Fibroblast of lung (primary cell): ENCODE measurements at regions not wholly inside any gene's neighbourhood (a gene's known extent, or its start where the extent isn't known, plus 50 kb on each side); places are given as distances from the start of the nearest gene placed in this dataset.

Experiments used
- DNase-seq, 2 donors: peaks; one replicate each; pipeline versions ENCODE4 v3.0.0 to v3.0.0-alpha.2; 2010; ENCODE audit warnings: low read depth in 2 of 2
- H2AFZ ChIP-seq: 2 replicates; pipeline ENCODE4 v1.5.1; 2012; ENCODE audit warnings: low read length, control low read depth, inconsistent platforms
- H3K27ac ChIP-seq: 2 replicates; pipeline ENCODE4 v1.5.1; 2011; ENCODE audit warnings: low read length, control low read depth; ENCODE audit not compliant: insufficient read depth
- H3K27me3 ChIP-seq: 2 replicates; pipeline ENCODE4 v1.5.1; 2011; ENCODE audit warnings: mild to moderate bottlenecking, low read length; ENCODE audit not compliant: control insufficient read depth, insufficient read depth
- H3K36me3 ChIP-seq: 2 replicates; pipeline ENCODE4 v1.5.1; 2011; ENCODE audit warnings: low read length; ENCODE audit not compliant: control insufficient read depth, insufficient read depth
- H3K4me1 ChIP-seq: 2 replicates; pipeline ENCODE4 v1.5.1; 2011; ENCODE audit warnings: low read length; ENCODE audit not compliant: control insufficient read depth, insufficient read depth; ENCODE audit errors: extremely low read depth
- H3K4me2 ChIP-seq: 2 replicates; pipeline ENCODE4 v1.5.1; 2011; ENCODE audit warnings: low read length, control low read depth; ENCODE audit not compliant: insufficient read depth; ENCODE audit errors: extremely low read depth
- H3K4me3 ChIP-seq, 4 experiments: fragments of 200-600 bp in 1 of 4; sonication (generic) in 1 of 4; replicated peaks in 1 of 4; 2 replicates each; pipeline ENCODE4 v1.5.1; 2011 to 2016; ENCODE audit warnings: low read length in 4 of 4, low read depth in 3 of 4, mild to moderate bottlenecking in 3 of 4, control low read depth in 2 of 4, inconsistent platforms in 1 of 4, mixed read lengths in 1 of 4; ENCODE audit not compliant: insufficient read depth in 1 of 4; ENCODE audit errors: control extremely low read depth in 1 of 4
- H3K79me2 ChIP-seq: 2 replicates; pipeline ENCODE4 v1.5.1; 2012; ENCODE audit warnings: mild to moderate bottlenecking, low read length, inconsistent platforms; ENCODE audit not compliant: control insufficient read depth, insufficient read depth
- H3K9ac ChIP-seq: 2 replicates; pipeline ENCODE4 v1.5.1; 2011; ENCODE audit warnings: mild to moderate bottlenecking, low read length, control low read depth; ENCODE audit not compliant: insufficient read depth
- H3K9me3 ChIP-seq: 2 replicates; pipeline ENCODE4 v1.5.1; 2012; ENCODE audit warnings: low read depth, low read length; ENCODE audit not compliant: control insufficient read depth, insufficient read depth
- H4K20me1 ChIP-seq: 2 replicates; pipeline ENCODE4 v1.5.1; 2011; ENCODE audit warnings: low read length; ENCODE audit not compliant: control insufficient read depth, insufficient read depth; ENCODE audit errors: extremely low read depth
- EZH2 ChIP-seq: IDR thresholded peaks from 2 replicates; pipeline ENCODE4 v1.5.1; 2012; ENCODE audit warnings: low read length, control low read depth, mild to moderate bottlenecking; ENCODE audit errors: missing control alignments
- TF ChIP-seq, protein P1 (sequence below), 2 donors: IDR thresholded peaks in 1 of 2; conservative IDR thresholded peaks in 1 of 2; 1 replicate in 1 of 2; 2 replicates in 1 of 2; pipeline ENCODE4 v1.5.1; 2011 to 2012; ENCODE audit warnings: low read length in 2 of 2, control low read depth in 1 of 2, inconsistent platforms in 1 of 2, low read depth in 1 of 2, mild to moderate bottlenecking in 1 of 2

DNA sequence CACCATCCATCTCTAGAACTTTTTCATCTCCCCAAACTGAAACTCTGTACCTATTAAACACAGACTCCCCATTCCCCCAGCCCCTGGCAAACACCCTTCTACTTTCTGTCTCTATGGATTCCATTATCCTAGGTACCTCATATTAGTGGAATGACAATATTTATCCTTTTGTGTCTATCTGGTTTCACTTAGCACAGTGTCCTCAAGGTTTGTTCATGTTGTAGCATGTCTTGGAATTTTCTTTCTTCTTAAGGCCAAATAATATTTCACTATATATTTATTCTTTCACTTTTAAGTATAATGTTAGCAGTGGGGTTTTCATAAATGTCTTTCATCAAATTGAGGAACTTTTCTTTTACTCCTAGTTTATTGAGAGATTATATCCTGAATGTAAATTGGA is 56.8 kb upstream of the DSP start:
- H3K27ac ChIP-seq = no peak overlapping the region
- no peaks in the 10 kb centered on the region for H3K9me3 ChIP-seq
- H3K4me3 ChIP-seq = no peak overlapping the region
- no peak for TF ChIP-seq EZH2
- TF ChIP-seq, protein P1, sequence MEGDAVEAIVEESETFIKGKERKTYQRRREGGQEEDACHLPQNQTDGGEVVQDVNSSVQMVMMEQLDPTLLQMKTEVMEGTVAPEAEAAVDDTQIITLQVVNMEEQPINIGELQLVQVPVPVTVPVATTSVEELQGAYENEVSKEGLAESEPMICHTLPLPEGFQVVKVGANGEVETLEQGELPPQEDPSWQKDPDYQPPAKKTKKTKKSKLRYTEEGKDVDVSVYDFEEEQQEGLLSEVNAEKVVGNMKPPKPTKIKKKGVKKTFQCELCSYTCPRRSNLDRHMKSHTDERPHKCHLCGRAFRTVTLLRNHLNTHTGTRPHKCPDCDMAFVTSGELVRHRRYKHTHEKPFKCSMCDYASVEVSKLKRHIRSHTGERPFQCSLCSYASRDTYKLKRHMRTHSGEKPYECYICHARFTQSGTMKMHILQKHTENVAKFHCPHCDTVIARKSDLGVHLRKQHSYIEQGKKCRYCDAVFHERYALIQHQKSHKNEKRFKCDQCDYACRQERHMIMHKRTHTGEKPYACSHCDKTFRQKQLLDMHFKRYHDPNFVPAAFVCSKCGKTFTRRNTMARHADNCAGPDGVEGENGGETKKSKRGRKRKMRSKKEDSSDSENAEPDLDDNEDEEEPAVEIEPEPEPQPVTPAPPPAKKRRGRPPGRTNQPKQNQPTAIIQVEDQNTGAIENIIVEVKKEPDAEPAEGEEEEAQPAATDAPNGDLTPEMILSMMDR (conservative IDR thresholded peaks at IDR 0.05 in 1 of 2, IDR thresholded peaks at IDR 0.05 in 1 of 2; ENCODE audit: low read depth in 1 of 2, low read length in 2 of 2) = no peak
- H3K4me2 ChIP-seq = no peak overlapping the region
- no peak overlapping the region for H2AFZ ChIP-seq
- no peaks in the 10 kb centered on the region for H3K36me3 ChIP-seq
- H3K4me1 ChIP-seq = no peaks in the 10 kb centered on the region
- H3K27me3 ChIP-seq = no peaks in the 10 kb centered on the region
- no peak for DNase-seq
- H4K20me1 ChIP-seq = no peaks in the 10 kb centered on the region
- H3K79me2 ChIP-seq = no peaks in the 10 kb centered on the region
- no peak overlapping the region for H3K9ac ChIP-seq

DNA sequence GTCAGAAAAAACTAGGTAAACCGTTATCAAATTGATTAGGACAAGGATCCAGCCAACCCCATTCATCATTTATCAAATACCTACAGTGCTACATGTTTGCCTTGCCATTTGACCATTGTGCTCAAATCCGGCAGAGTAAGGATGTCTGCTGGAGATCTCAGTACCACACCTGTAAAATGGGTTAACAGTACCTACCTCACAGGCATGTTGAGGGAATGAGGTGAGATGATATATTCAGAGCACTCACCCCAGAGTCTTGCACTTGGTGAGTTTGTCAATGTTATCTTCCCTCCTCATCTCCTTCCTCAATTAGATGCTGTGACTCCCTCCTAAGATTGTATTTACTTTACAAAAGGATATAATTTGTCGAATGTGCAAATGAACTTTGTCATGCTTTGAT is 54.5 kb upstream of the DSP start:
- H3K27ac ChIP-seq = no peak overlapping the region
- no peaks in the 10 kb centered on the region for H3K4me1 ChIP-seq
- H3K9me3 ChIP-seq = no peaks in the 10 kb centered on the region
- H3K4me3 ChIP-seq = no peak overlapping the region
- no peaks in the 10 kb centered on the region for H3K79me2 ChIP-seq
- no peak for DNase-seq
- no peak overlapping the region for H2AFZ ChIP-seq
- no peaks in the 10 kb centered on the region for H4K20me1 ChIP-seq
- TF ChIP-seq EZH2 = no peak
- TF ChIP-seq, protein P1 (conservative IDR thresholded peaks at IDR 0.05 in 1 of 2, IDR thresholded peaks at IDR 0.05 in 1 of 2; ENCODE audit: low read depth in 1 of 2, low read length in 2 of 2) = no peak
- no peak overlapping the region for H3K9ac ChIP-seq
- no peak overlapping the region for H3K4me2 ChIP-seq
- no peaks in the 10 kb centered on the region for H3K36me3 ChIP-seq
- no peaks in the 10 kb centered on the region for H3K27me3 ChIP-seq

DNA sequence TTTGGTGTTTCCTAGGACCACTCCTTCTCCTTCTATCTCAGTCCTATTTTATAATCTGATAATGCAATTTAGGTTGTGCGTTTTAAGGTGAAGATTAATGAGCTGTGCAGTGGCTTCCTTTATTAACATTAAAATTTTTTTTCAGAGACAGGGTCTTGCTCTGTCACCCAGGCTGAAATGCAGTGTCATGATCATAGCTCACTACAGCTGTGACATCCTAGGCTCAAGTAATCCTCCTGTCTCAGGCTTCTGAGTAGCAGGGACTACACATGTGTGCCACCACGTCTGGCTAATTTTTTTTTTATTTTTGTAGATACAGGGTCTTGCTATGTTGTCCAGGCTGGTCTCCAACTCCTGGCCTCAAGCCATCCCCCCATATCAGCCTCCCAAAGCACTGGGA is 53.0 kb upstream of the DSP start:
- H3K27ac ChIP-seq = no peak overlapping the region
- H3K36me3 ChIP-seq = no peaks in the 10 kb centered on the region
- H3K4me2 ChIP-seq = no peak overlapping the region
- H3K27me3 ChIP-seq = no peaks in the 10 kb centered on the region
- TF ChIP-seq EZH2 = no peak
- TF ChIP-seq, protein P1 (conservative IDR thresholded peaks at IDR 0.05 in 1 of 2, IDR thresholded peaks at IDR 0.05 in 1 of 2; ENCODE audit: low read depth in 1 of 2, low read length in 2 of 2) = no peak
- H3K9me3 ChIP-seq = no peaks in the 10 kb centered on the region
- H3K4me3 ChIP-seq = no peak overlapping the region
- H3K9ac ChIP-seq = no peak overlapping the region
- DNase-seq = no peak
- H4K20me1 ChIP-seq = no peaks in the 10 kb centered on the region
- no peak overlapping the region for H2AFZ ChIP-seq
- H3K79me2 ChIP-seq = no peaks in the 10 kb centered on the region
- no peaks in the 10 kb centered on the region for H3K4me1 ChIP-seq
